Hepatocyte (in vitro differentiated cells): ENCODE measurements at regions not wholly inside any gene's neighbourhood (a gene's known extent, or its start where the extent isn't known, plus 50 kb on each side); places are given as distances from the start of the nearest gene placed in this dataset.

Experiments used
- DNase-seq: peaks from one replicate; pipeline ENCODE4 v3.0.0-alpha.2; 2016; ENCODE audit warnings: low spot score
- H2AFZ ChIP-seq: fragments of 200-600 bp; sonication (generic); 2 replicates; pipeline ENCODE4 v1.6.0; 2016; ENCODE audit warnings: antibody characterized with exemption, mild to moderate bottlenecking
- H3K27ac ChIP-seq: fragments of 200-600 bp; sonication (generic); 2 replicates; pipeline ENCODE4 v1.5.1; 2016; ENCODE audit warnings: mild to moderate bottlenecking
- H3K27me3 ChIP-seq: fragments of 200-600 bp; sonication (generic); 2 replicates; pipeline ENCODE4 v1.6.1; 2016
- H3K36me3 ChIP-seq: fragments of 200-600 bp; sonication (generic); replicated peaks from 2 replicates; pipeline ENCODE4 v1.5.1; 2016; ENCODE audit warnings: low read depth; ENCODE audit not compliant: insufficient read depth
- H3K4me1 ChIP-seq: fragments of 200-600 bp; sonication (generic); 2 replicates; pipeline ENCODE4 v1.5.1; 2016; ENCODE audit warnings: mild to moderate bottlenecking, moderate library complexity; ENCODE audit not compliant: insufficient read depth
- H3K4me2 ChIP-seq: fragments of 200-600 bp; sonication (generic); 2 replicates; pipeline ENCODE4 v1.6.0; 2016
- H3K4me3 ChIP-seq: fragments of 200-600 bp; sonication (generic); 2 replicates; pipeline ENCODE4 v1.5.1; 2016; ENCODE audit warnings: mild to moderate bottlenecking
- H3K79me2 ChIP-seq: fragments of 200-600 bp; sonication (generic); 2 replicates; pipeline ENCODE4 v1.6.0; 2017; ENCODE audit warnings: mild to moderate bottlenecking
- H3K9me2 ChIP-seq: fragments of 200-600 bp; sonication (generic); replicated peaks from 2 replicates; pipeline ENCODE4 v1.6.0; 2017; ENCODE audit warnings: mild to moderate bottlenecking; ENCODE audit not compliant: insufficient read depth
- H3K9me3 ChIP-seq: fragments of 200-600 bp; sonication (generic); 2 replicates; pipeline ENCODE4 v1.5.1; 2016; ENCODE audit warnings: low read depth, mild to moderate bottlenecking
- H4K20me1 ChIP-seq: fragments of 200-600 bp; sonication (generic); 2 replicates; pipeline ENCODE4 v1.6.0; 2016; ENCODE audit warnings: mild to moderate bottlenecking; ENCODE audit not compliant: insufficient read depth, poor library complexity, severe bottlenecking
- EZH2 ChIP-seq: fragments of 200-600 bp; sonication (generic); IDR thresholded peaks from 2 replicates; pipeline ENCODE4 v1.6.1; 2016; ENCODE audit warnings: antibody characterized with exemption, mild to moderate bottlenecking, borderline replicate concordance
- EZH2phosphoT487 ChIP-seq: fragments of 200-600 bp; sonication (generic); IDR thresholded peaks from one replicate; pipeline ENCODE4 v1.6.1; 2018; ENCODE audit warnings: antibody characterized with exemption, mild to moderate bottlenecking, low read depth, moderate library complexity; ENCODE audit not compliant: unreplicated experiment, severe bottlenecking
- WGBS: methylation state at CpG from one replicate; pipeline ENCODE4 v1.1.6; 2016; ENCODE audit warnings: low lambda C conversion rate; ENCODE audit errors: missing lambda C conversion rate; 5-methylcytosine and 5-hydroxymethylcytosine counted together
- TF ChIP-seq, protein P1 (sequence below): fragments of 200-600 bp; sonication (generic); IDR thresholded peaks from 2 replicates; pipeline ENCODE4 v1.5.1; 2016; ENCODE audit warnings: antibody characterized with exemption, mild to moderate bottlenecking; ENCODE audit not compliant: poor library complexity

DNA sequence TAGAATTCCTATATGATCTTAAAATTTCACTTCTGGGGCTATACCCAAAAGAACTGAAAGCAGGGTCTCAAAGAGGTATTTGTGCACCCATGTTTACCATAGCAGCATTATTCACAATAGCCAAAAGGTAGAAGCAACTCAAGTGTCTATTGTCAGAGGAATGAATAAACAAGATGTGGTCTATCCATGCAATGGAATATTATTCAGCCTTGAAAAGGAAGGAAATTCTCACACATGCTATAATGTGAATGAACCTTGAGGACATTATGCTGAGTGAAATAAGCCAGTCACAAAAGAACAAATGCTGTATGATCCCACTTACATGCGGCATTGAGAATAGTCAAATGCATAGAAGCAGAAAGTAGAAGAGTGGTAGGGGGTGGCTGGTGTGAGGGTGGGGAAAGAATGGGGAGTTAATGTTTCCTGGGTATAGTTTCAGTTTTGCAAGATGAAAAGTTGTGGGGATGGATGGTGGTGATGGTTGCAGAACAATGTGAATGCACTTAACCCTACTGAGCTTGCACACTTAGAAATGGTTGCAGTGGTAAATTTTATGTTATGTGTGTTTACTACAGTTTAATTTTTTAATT lies 122.4 kb downstream of the TOMM20 start:
- Histone ChIP-seq H3K4me1 (no peaks in the 10 kb centered on the region), H3K27me3 (no peaks in the 10 kb centered on the region), H4K20me1 (no peaks in the 10 kb centered on the region), H3K9me3 (no peaks in the 10 kb centered on the region), H3K4me2 (no peak overlapping the region), H3K9me2 (no peaks in the 10 kb centered on the region), H3K4me3 (no peak overlapping the region), H3K79me2 (no peaks in the 10 kb centered on the region), H3K27ac (no peak overlapping the region), H2AFZ (no peak overlapping the region), H3K36me3 (no peaks in the 10 kb centered on the region)
- no peak for DNase-seq
- WGBS = 100% methylated on average over 1 of the region's 1 CpG
- TF ChIP-seq EZH2 (no peak), EZH2phosphoT487 (no peak)
- TF ChIP-seq, protein P1, sequence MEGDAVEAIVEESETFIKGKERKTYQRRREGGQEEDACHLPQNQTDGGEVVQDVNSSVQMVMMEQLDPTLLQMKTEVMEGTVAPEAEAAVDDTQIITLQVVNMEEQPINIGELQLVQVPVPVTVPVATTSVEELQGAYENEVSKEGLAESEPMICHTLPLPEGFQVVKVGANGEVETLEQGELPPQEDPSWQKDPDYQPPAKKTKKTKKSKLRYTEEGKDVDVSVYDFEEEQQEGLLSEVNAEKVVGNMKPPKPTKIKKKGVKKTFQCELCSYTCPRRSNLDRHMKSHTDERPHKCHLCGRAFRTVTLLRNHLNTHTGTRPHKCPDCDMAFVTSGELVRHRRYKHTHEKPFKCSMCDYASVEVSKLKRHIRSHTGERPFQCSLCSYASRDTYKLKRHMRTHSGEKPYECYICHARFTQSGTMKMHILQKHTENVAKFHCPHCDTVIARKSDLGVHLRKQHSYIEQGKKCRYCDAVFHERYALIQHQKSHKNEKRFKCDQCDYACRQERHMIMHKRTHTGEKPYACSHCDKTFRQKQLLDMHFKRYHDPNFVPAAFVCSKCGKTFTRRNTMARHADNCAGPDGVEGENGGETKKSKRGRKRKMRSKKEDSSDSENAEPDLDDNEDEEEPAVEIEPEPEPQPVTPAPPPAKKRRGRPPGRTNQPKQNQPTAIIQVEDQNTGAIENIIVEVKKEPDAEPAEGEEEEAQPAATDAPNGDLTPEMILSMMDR = no peak

DNA sequence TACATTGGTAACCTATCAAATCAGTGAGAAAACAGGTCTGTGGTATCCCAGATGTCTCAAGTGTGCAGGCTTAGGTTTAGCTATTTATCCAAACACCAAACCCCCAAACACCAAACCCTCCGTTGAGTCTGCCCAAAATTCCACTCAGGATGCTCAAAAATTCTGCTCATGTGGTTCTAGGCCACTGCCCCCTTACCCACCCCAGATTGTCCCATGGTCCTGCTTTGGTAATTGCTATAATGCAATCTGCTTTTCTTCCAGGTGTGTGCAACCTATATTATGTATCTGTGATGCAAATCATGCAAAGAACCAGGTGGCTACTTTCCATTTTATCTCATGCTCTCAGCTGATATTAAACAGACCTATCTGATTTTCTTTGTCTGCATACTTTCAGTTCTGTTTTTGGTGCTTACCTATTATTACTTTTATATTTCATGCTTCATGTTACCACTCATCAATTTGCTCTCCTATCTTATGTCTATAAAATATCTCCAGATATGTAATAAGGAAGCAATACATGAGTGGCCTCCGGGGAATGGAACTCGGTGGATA lies 123.7 kb downstream of the TOMM20 start:
- H3K79me2 ChIP-seq = no peaks in the 10 kb centered on the region
- H3K27ac ChIP-seq = no peak overlapping the region
- H3K9me2 ChIP-seq = no peaks in the 10 kb centered on the region
- no peaks in the 10 kb centered on the region for H3K9me3 ChIP-seq
- no peak overlapping the region for H2AFZ ChIP-seq
- no peak overlapping the region for H3K4me2 ChIP-seq
- TF ChIP-seq EZH2phosphoT487 (no peak), EZH2 (no peak)
- TF ChIP-seq, protein P1 = no peak
- no peaks in the 10 kb centered on the region for H3K4me1 ChIP-seq
- H3K27me3 ChIP-seq = no peaks in the 10 kb centered on the region
- H3K36me3 ChIP-seq = no peaks in the 10 kb centered on the region
- WGBS = 89% methylated on average over 3 of the region's 3 CpGs
- H3K4me3 ChIP-seq = no peak overlapping the region
- no peaks in the 10 kb centered on the region for H4K20me1 ChIP-seq
- DNase-seq = no peak

DNA sequence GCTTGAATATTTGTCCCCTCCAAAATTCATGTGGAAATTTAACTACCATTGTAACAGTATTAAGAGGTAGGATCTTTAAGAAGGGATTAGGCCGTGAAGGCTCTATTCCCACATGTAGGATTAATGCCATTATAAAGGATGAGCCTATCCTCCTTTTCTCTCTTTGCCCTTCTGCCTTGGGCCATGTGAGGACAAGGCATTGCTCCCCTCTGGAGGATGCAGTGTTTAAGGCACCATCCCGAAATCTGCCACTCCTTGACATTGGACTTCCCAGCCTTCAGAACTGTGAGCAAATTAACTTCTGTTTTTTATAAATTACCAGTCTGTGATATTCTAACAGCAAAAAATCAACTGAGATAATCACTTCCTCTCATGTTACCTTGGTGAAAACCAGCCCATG lies 124.4 kb downstream of the TOMM20 start:
- Histone ChIP-seq H3K36me3 (no peaks in the 10 kb centered on the region), H2AFZ (no peak overlapping the region), H3K4me1 (no peaks in the 10 kb centered on the region), H3K27me3 (no peaks in the 10 kb centered on the region), H4K20me1 (no peaks in the 10 kb centered on the region), H3K9me2 (no peaks in the 10 kb centered on the region), H3K79me2 (no peaks in the 10 kb centered on the region), H3K4me2 (no peak overlapping the region), H3K4me3 (no peak overlapping the region), H3K9me3 (no peaks in the 10 kb centered on the region), H3K27ac (no peak overlapping the region)
- TF ChIP-seq EZH2 (no peak), EZH2phosphoT487 (no peak)
- TF ChIP-seq, protein P1 = no peak
- WGBS = 100% methylated on average over 2 of the region's 2 CpGs
- no peak for DNase-seq
